Fibroblast of skin of left quadriceps (primary cell): ENCODE measurements at regions not wholly inside any gene's neighbourhood (a gene's known extent, or its start where the extent isn't known, plus 50 kb on each side); places are given as distances from the start of the nearest gene placed in this dataset.
"Not testable (repeated sequence)": the region's sequence is repeated elsewhere in the genome, so short reads cannot be mapped to it uniquely, and the experiment has no call there.

Experiments
- DNase-seq, 2 experiments: peaks; one replicate each; pipeline ENCODE4 v3.0.0-alpha.2; 2013; ENCODE audit warnings: low read depth in 2 of 2

DNA sequence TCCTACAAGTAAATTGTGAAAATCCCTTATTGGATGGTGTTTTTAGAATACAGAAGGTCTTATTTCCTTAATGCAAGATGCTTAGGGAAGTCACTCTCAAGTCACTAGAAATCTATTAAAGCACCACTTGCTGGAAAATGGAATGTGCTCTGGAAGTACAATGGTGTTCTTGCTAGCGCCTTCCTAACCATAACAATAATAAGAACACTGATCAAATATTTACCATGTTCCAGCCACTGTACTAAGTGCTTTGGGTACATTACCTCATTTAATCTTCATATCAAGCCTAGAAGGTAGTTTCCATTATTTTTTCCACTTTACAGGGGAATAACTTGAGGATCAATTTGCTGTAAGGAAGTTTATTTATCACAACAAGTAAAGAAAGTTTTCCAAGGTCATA is 75.1 kb downstream of the FAM72B start:
- not testable (repeated sequence) for DNase-seq

DNA sequence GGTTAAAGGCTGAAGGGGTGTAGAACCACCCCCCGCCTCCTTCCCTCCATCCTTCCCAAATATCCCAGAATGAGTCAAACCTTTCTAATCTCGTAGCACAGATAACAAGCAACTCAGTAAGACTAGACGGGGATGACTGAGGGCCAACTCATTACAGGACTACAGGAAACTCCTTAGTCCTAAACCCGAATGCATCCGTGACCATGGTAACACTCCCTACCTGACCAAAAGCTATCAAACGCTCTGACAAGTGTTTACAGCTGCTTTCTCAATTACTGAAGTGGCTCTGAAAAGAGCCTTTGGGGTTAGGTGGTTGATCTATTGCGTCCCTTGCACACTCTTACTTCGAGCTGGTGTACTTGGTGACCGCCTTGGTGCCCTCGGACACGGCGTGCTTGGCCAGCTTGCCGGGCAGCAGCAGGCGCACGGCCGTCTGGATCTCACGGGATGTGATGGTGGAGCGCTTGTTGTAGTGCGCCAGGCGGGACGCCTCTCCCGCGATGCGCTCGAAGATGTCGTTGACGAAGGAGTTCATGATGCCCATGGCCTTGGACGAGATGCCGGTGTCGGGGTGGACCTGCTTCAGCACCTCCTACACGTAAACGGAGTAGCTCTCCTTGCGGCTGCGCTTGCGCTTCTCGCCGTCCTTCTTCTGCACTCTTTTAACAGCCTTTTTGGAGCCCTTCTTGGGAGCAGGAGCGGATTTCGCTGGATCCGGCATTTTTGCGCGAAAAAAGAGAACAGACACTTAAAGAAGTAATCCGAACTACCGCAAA is 67.4 kb downstream of the FAM72B start:
- not testable (repeated sequence) for DNase-seq

DNA sequence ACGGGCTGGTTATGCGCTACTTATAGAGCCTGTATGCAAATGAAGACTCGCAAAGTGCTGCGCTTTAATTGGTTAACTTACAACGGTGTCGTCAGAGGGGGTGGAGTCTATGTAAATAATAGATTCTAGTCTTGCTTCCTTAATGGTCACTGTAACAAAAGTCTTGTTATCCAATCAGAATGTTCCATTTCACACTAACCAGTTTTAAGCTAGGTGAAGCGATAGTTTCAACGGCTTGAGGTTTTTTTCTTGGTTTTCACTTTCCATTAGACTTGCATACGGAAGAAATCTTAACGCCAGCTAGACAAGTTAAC is 66.9 kb downstream of the FAM72B start:
- DNase-seq, result not testable (repeated sequence)

DNA sequence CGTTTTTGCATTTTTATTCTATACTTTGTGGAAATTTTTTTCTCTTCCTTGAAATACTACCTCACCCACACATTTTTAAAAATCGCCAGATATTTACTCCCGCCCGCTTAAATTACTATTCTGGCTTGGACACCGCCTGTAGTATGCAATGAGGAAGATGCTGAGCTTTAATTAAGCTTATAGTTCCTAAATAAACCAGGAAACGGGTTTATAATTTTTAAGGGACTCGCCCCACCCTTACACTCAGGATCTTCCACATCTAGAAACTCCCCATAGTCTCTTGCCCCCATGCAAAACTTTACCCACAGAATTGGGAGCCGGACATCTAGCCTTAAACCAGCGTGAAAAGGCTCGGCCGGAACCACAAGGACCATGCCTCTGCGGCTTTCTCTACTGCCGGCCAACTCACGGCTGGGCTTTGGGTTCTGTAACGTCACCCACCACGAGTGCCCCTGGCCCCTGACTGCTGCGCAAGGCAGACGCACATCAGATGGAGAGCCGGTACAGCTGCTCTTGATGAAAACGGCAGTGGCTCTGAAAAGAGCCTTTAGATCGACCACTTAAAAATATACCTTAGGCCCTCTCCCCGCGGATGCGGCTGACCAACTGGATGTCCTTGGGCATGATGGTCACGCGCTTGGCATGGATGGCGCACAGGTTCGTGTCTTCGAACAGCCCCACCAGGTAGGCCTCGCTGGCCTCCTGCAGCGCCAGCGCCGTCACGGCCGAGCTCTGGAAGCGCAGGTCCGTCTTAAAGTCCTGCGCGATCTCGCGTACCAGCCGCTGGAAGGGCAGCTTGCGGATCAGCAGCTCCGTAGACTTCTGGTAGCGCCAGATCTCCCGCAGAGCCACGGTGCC is 66.3 kb downstream of the FAM72B start:
- not testable (repeated sequence) for DNase-seq
